ENCODE measurements at regions not wholly inside any gene's neighbourhood (a gene's known extent, or its start where the extent isn't known, plus 50 kb on each side); places are given as distances from the start of the nearest gene placed in this dataset.

GRCh38 chr13:31955101-31955500 is 76.5 kb upstream of the FRY start:
- TF ChIP-seq CTCF (IDR thresholded peaks at IDR 0.05; ENCODE audit: poor library complexity), result no peak
- TF ChIP-seq EZH2 (IDR thresholded peaks at IDR 0.05; ENCODE audit: borderline replicate concordance), result no peak

Measured in hepatocyte (in vitro differentiated cells).